SK-MEL-5 (cell line): ENCODE measurements at regions not wholly inside any gene's neighbourhood (a gene's known extent, or its start where the extent isn't known, plus 50 kb on each side); places are given as distances from the start of the nearest gene placed in this dataset.
A peak's percentile ranks its signal among the peaks of the same experiment; 100 is the strongest.

ENCODE experiments used
- DNase-seq: peaks from one replicate; pipeline ENCODE4 v3.0.0-alpha.2; 2016; ENCODE audit warnings: low read depth, low spot score
- in situ Hi-C: cut with HindIII; loops from 2 replicates; pipeline ENCODE4 v1.10.0; 2016; ENCODE audit warnings: low sequenced_read_pairs, high pct_unique_total_duplicates, low pct_unique_long_range_greater_than_20kb

GRCh38 chr14:94884616-94885230, 114.8 kb upstream of the GSC start:
- in situ Hi-C loops, result no loop called here
- no peak for DNase-seq

- in situ Hi-C loops, result no loop called here
- no peak for DNase-seq
Measured at GRCh38 chr14:94882401-94882800, 112.5 kb upstream of the GSC start.

- DNase-seq, result no peak
- in situ Hi-C loops, result no loop called here
Measured at GRCh38 chr14:94880876-94881275, 111.0 kb upstream of the GSC start.

GRCh38 chr14:94880106-94880505, 110.2 kb upstream of the GSC start:
- in situ Hi-C loops, result no loop called here
- DNase-seq, result no peak

GRCh38 chr14:94879537-94879936, 109.6 kb upstream of the GSC start:
- in situ Hi-C loops, result no loop called here
- DNase-seq, result no peak

GRCh38 chr14:94876306-94876705, 106.4 kb upstream of the GSC start:
- DNase-seq, result peak; percentile 40
- in situ Hi-C loops, result no loop called here

GRCh38 chr14:94875256-94875655, 105.3 kb upstream of the GSC start:
- in situ Hi-C loops, result no loop called here
- no peak for DNase-seq

GRCh38 chr14:94868772-94869072, 98.8 kb upstream of the GSC start:
- no peak for DNase-seq
- in situ Hi-C loops, result no loop called here

- in situ Hi-C loops, result no loop called here
- peak; percentile 3 for DNase-seq
Measured at GRCh38 chr14:94867946-94868771, 98.2 kb upstream of the GSC start.

- no peak for DNase-seq
- in situ Hi-C loops, result no loop called here
Measured at GRCh38 chr14:94867209-94867608, 97.3 kb upstream of the GSC start.

- in situ Hi-C loops, result no loop called here
- DNase-seq, result no peak
Measured at GRCh38 chr14:94864387-94865195, 94.7 kb upstream of the GSC start.

- in situ Hi-C loops, result no loop called here
- no peak for DNase-seq
Measured at GRCh38 chr14:94863366-94863765, 93.5 kb upstream of the GSC start.

- no peak for DNase-seq
- in situ Hi-C loops, result no loop called here
Measured at GRCh38 chr14:94857950-94858349, 88.0 kb upstream of the GSC start.

GRCh38 chr14:94853920-94854319, 84.0 kb upstream of the GSC start:
- DNase-seq, result no peak
- in situ Hi-C loops, result no loop called here

GRCh38 chr14:94850309-94851211, 80.6 kb upstream of the GSC start:
- in situ Hi-C loops, result no loop called here
- DNase-seq, result no peak

- in situ Hi-C loops, result no loop called here
- no peak for DNase-seq
Measured at GRCh38 chr14:94844593-94845152, 74.8 kb upstream of the GSC start.

- DNase-seq, result no peak
- in situ Hi-C loops, result no loop called here
Measured at GRCh38 chr14:94840467-94840866, 70.6 kb upstream of the GSC start.
